ENCODE measurements at regions not wholly inside any gene's neighbourhood (a gene's known extent, or its start where the extent isn't known, plus 50 kb on each side); places are given as distances from the start of the nearest gene placed in this dataset.

DNA sequence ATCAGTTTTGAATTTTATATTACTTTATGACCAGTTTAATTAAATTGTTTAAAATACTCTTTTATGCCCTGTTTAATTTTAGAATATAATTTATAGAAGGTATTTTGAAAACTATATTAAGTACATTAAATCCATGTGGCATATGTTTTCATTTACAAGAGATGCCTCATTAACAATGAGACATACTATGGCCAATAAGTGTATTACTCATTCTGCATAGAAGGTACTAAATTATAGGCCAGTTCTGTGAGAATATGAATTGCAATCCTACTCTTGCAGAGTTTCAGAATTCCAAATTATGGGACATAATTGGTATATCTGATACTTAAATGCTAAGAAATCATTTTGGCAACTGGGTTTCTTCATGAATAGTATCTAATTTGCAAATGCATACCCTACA lies 951.1 kb downstream of the FAT4 start:
- no peaks in the 10 kb centered on the region for H3K27me3 ChIP-seq (ENCODE audit: insufficient read depth in 3 of 3, low read length in 2 of 3)
- no peaks in the 10 kb centered on the region for H3K4me1 ChIP-seq
- no peak overlapping the region for H3K4me3 ChIP-seq
- ATAC-seq (no peak), DNase-seq (no peak)
- H3K27ac ChIP-seq, result no peak overlapping the region
- intact Hi-C loops (cut with DNase I), result no loop called here
- no peaks in the 10 kb centered on the region for H3K9me3 ChIP-seq
- H3K36me3 ChIP-seq (ENCODE audit: insufficient read depth in 1 of 2, low read depth in 1 of 2), result no peaks in the 10 kb centered on the region
- TF ChIP-seq, protein P1, sequence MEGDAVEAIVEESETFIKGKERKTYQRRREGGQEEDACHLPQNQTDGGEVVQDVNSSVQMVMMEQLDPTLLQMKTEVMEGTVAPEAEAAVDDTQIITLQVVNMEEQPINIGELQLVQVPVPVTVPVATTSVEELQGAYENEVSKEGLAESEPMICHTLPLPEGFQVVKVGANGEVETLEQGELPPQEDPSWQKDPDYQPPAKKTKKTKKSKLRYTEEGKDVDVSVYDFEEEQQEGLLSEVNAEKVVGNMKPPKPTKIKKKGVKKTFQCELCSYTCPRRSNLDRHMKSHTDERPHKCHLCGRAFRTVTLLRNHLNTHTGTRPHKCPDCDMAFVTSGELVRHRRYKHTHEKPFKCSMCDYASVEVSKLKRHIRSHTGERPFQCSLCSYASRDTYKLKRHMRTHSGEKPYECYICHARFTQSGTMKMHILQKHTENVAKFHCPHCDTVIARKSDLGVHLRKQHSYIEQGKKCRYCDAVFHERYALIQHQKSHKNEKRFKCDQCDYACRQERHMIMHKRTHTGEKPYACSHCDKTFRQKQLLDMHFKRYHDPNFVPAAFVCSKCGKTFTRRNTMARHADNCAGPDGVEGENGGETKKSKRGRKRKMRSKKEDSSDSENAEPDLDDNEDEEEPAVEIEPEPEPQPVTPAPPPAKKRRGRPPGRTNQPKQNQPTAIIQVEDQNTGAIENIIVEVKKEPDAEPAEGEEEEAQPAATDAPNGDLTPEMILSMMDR (IDR thresholded peaks at IDR 0.05), result no peak

DNA sequence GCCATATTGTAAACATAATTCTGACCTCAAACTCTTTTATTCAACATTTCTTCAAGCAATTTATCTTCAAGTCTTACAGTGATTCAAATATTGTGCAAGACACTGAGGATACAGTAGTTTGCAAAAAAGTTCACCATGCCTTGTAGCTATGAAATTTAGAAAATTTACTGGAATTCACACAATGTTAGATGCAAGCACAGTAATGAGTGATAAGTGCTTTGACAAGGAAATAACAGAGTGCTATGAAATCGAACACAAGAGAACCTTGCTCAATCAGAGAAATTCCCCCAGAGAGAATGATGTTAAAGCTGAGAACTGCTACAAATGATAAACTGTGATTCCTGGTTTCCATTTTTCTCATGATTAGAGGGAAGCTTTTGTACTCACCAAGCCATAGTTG lies 952.9 kb downstream of the FAT4 start:
- Histone ChIP-seq H3K4me1 (no peaks in the 10 kb centered on the region), H3K27ac (no peak overlapping the region), H3K27me3 (ENCODE audit: insufficient read depth in 3 of 3, low read length in 2 of 3) (no peaks in the 10 kb centered on the region), H3K36me3 (ENCODE audit: insufficient read depth in 1 of 2, low read depth in 1 of 2) (no peaks in the 10 kb centered on the region), H3K4me3 (no peak overlapping the region), H3K9me3 (no peaks in the 10 kb centered on the region)
- TF ChIP-seq, protein P1 (IDR thresholded peaks at IDR 0.05), result no peak
- ATAC-seq, result no peak
- WGBS, 3 donors, result 30 to 50% (median 42%) methylated on average over 1 of the region's 1 CpG
- intact Hi-C loops (cut with DNase I), result no loop called here
- DNase-seq, result no peak

- no peaks in the 10 kb centered on the region for H3K36me3 ChIP-seq (ENCODE audit: insufficient read depth in 1 of 2, low read depth in 1 of 2)
- no peaks in the 10 kb centered on the region for H3K27me3 ChIP-seq (ENCODE audit: insufficient read depth in 3 of 3, low read length in 2 of 3)
- no peak for DNase-seq
- no peak for ATAC-seq
- no peaks in the 10 kb centered on the region for H3K4me1 ChIP-seq
- H3K9me3 ChIP-seq, result no peaks in the 10 kb centered on the region
- intact Hi-C loops (cut with DNase I), result no loop called here
- TF ChIP-seq, protein P1 (IDR thresholded peaks at IDR 0.05), result no peak
- no peak overlapping the region for H3K27ac ChIP-seq
- no peak overlapping the region for H3K4me3 ChIP-seq
Measured at GRCh38 chr4:126268106-126268505, 953.4 kb downstream of the FAT4 start.

- Histone ChIP-seq H3K4me1 (no peaks in the 10 kb centered on the region), H3K27me3 (ENCODE audit: insufficient read depth in 3 of 3, low read length in 2 of 3) (no peaks in the 10 kb centered on the region), H3K9me3 (no peaks in the 10 kb centered on the region), H3K27ac (no peak overlapping the region), H3K4me3 (no peak overlapping the region), H3K36me3 (ENCODE audit: insufficient read depth in 1 of 2, low read depth in 1 of 2) (no peaks in the 10 kb centered on the region)
- no peak for DNase-seq
- intact Hi-C loops (cut with DNase I), result no loop called here
- ATAC-seq, result no peak
- 55 to 57% (median 55%) methylated on average over 6 of the region's 6 CpGs for WGBS, 3 donors
- TF ChIP-seq, protein P1 (IDR thresholded peaks at IDR 0.05), result no peak
Measured at GRCh38 chr4:126269106-126269505, 954.4 kb downstream of the FAT4 start.

- H3K36me3 ChIP-seq (ENCODE audit: insufficient read depth in 1 of 2, low read depth in 1 of 2), result no peaks in the 10 kb centered on the region
- no peaks in the 10 kb centered on the region for H3K9me3 ChIP-seq
- TF ChIP-seq, protein P1 (IDR thresholded peaks at IDR 0.05), result no peak
- intact Hi-C loops (cut with DNase I), result no loop called here
- no peak overlapping the region for H3K27ac ChIP-seq
- DNase-seq (no peak), ATAC-seq (no peak)
- H3K4me1 ChIP-seq, result no peaks in the 10 kb centered on the region
- WGBS, 3 donors, result 17 to 42% (median 24%) methylated on average over 1 of the region's 1 CpG
- H3K27me3 ChIP-seq (ENCODE audit: insufficient read depth in 3 of 3, low read length in 2 of 3), result no peaks in the 10 kb centered on the region
- H3K4me3 ChIP-seq, result no peak overlapping the region
Measured at GRCh38 chr4:126271292-126271691, 956.5 kb downstream of the FAT4 start.

All from psoas muscle (tissue), 7 donors.